ENCODE measurements at regions not wholly inside any gene's neighbourhood (a gene's known extent, or its start where the extent isn't known, plus 50 kb on each side); places are given as distances from the start of the nearest gene placed in this dataset.
"Not testable (repeated sequence)": the region's sequence is repeated elsewhere in the genome, so short reads cannot be mapped to it uniquely, and the experiment has no call there.

DNA sequence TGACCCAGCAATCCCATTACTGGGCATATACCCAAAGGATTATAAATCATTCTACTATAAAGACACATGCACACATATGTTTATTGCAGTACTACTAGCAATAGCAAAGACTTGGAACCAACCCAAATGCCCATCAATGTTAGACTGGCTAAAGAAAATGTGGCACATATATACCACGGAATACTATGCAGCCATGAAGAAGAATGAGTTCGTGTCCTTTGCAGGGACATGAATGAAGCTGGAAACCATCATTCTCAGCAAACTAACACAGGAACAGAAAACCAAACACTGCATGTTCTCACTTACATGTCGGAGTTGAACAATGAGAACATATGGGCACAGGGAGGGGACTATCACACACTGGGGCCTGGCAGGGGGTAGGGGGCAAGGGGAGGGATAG lies 183.0 kb downstream of the HACE1 start:
- peaks cover 25% of the 10 kb centered on the region for H3K9me3 Mint-ChIP-seq
- H3K36me3 Mint-ChIP-seq; CTCF ChIA-PET; H3K27ac Mint-ChIP-seq; H3K4me1 Mint-ChIP-seq (ENCODE audit: low read depth); DNase-seq; H3K4me3 Mint-ChIP-seq; intact Hi-C loops (cut with micrococcal nuclease); H3K27me3 Mint-ChIP-seq; POLR2A ChIA-PET: not testable (repeated sequence)

DNA sequence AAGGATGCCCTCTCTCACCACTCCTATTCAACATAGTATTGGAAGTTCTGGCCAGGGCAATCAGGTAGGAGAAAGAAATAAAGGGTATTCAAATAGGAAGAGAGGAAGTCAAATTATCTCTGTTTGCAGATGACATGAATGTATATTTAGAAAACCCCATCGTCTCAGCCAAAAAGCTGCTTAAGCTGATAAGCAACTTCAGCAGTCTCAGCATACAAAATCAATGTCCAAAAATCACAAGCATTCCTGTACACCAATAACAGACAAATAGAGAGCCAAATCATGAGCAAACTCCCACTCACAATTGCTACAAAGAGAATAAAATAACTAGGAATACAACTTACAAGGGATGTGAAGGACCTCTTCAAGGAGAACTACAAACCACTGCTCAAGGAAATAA lies 184.6 kb downstream of the HACE1 start:
- H3K36me3 Mint-ChIP-seq; POLR2A ChIA-PET; H3K4me1 Mint-ChIP-seq (ENCODE audit: low read depth); H3K27ac Mint-ChIP-seq; H3K27me3 Mint-ChIP-seq; intact Hi-C loops (cut with micrococcal nuclease); DNase-seq; CTCF ChIA-PET; H3K4me3 Mint-ChIP-seq: not testable (repeated sequence)
- peaks cover 25% of the 10 kb centered on the region for H3K9me3 Mint-ChIP-seq

- peaks cover 25% of the 10 kb centered on the region for H3K9me3 Mint-ChIP-seq
- H3K27me3 Mint-ChIP-seq; H3K27ac Mint-ChIP-seq; CTCF ChIA-PET; H3K4me1 Mint-ChIP-seq (ENCODE audit: low read depth); H3K4me3 Mint-ChIP-seq; POLR2A ChIA-PET; intact Hi-C loops (cut with micrococcal nuclease); DNase-seq; H3K36me3 Mint-ChIP-seq: not testable (repeated sequence)
Measured at GRCh38 chr6:104673078-104673477, 186.6 kb downstream of the HACE1 start.

DNA sequence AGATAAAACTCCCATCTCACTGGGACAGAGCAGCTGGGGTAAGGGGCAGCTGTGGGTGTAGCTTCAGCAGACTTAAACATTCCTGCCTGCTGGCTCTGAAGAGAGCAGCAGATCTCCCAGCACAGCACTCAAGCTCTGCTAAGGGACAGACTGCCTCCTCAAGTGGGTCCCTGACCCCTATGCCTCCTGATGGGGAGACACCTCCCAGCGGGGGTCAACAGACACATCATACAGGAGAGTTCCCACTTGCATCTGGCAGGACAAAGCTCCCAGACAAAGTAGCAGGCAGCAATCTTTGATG lies 188.2 kb downstream of the HACE1 start:
- CTCF ChIA-PET; H3K27ac Mint-ChIP-seq; H3K4me1 Mint-ChIP-seq (ENCODE audit: low read depth); H3K36me3 Mint-ChIP-seq; DNase-seq; POLR2A ChIA-PET; H3K27me3 Mint-ChIP-seq; intact Hi-C loops (cut with micrococcal nuclease); H3K4me3 Mint-ChIP-seq: not testable (repeated sequence)
- peaks cover 25% of the 10 kb centered on the region for H3K9me3 Mint-ChIP-seq

GRCh38 chr6:104670834-104671590 lies 188.7 kb downstream of the HACE1 start:
- CTCF ChIA-PET; H3K4me3 Mint-ChIP-seq; intact Hi-C loops (cut with micrococcal nuclease); H3K4me1 Mint-ChIP-seq (ENCODE audit: low read depth); POLR2A ChIA-PET; H3K27ac Mint-ChIP-seq; H3K27me3 Mint-ChIP-seq; H3K36me3 Mint-ChIP-seq; DNase-seq: not testable (repeated sequence)
- peaks cover 24% of the 10 kb centered on the region for H3K9me3 Mint-ChIP-seq

DNA sequence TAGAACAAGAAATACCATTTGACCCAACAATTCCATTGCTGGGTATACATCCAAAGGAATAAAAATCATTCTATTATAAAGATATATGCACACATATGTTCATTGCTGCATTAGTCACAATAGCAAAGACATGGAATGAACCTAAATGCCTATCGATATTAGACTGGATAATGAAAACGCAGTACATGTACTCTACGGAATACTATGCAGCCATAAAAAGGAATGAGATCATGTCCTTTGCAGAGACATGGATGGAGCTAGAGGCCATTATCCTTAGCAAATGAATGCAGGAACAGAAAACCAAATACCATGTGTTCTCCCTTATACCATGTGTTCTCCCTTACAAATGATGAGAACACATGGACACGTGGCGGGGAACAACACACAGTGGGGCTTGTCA lies 190.2 kb downstream of the HACE1 start:
- Mint-ChIP-seq H3K27ac (no peak overlapping the region), H3K27me3 (no peaks in the 10 kb centered on the region), H3K4me1 (ENCODE audit: low read depth) (no peaks in the 10 kb centered on the region), H3K9me3 (peaks cover 18% of the 10 kb centered on the region), H3K4me3 (no peak overlapping the region), H3K36me3 (peaks cover 7% of the 10 kb centered on the region)
- no peak for DNase-seq
- POLR2A ChIA-PET, result no interaction called here
- intact Hi-C loops (cut with micrococcal nuclease), result no loop called here
- CTCF ChIA-PET, result no interaction called here

DNA sequence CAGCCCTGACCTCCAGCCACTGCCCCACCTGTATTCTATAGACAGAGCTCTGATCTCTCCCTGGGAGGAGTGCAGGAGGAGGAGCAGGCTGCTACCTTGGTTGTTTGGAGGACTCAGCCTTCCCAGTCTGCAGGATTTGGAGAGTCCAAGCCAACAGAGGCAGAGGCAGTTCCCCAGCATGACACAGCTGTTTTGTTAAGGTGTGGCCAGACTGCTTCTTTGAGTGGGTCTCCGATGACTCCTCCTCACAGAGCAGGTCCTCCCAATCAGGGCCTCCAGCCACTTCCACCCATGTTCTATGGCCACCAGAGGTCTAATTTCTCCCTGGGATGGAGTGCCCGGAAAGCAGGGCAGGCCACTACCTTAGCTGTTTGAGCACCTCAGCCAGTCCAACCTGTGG lies 203.5 kb downstream of the HACE1 start:
- intact Hi-C loops (cut with micrococcal nuclease), result no loop called here
- H3K4me3 Mint-ChIP-seq, result no peak overlapping the region
- POLR2A ChIA-PET, result no interaction called here

DNA sequence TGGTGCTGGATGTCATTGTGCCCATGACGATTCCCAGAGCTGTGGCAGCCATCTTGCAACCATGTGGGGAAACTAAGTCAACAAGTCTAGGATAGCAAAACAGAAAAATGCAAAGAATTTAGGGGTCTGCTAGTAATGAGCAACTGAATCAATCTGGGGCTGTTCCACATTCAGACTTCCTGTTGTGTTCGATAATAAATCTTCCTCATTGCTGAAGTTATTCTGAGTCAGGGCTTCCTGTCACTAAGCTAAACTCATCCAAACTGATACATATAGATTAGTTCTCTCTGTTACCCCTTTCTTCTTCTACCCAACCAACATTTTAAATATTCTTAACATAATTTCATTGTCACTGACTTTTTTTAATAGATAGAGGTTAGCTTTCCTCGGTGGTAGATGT lies 205.9 kb downstream of the HACE1 start:
- ChIA-PET CTCF (no interaction called here), POLR2A (no interaction called here)
- H3K27ac Mint-ChIP-seq, result no peak overlapping the region
- H3K27me3 Mint-ChIP-seq, result peaks cover 4% of the 10 kb centered on the region
- no peaks in the 10 kb centered on the region for H3K36me3 Mint-ChIP-seq
- no peak for DNase-seq
- H3K4me3 Mint-ChIP-seq, result no peak overlapping the region
- intact Hi-C loops (cut with micrococcal nuclease), result no loop called here
- H3K4me1 Mint-ChIP-seq (ENCODE audit: low read depth), result no peaks in the 10 kb centered on the region
- H3K9me3 Mint-ChIP-seq, result peaks cover 3% of the 10 kb centered on the region

More for the DNA sequence above, 203.5 kb downstream of the HACE1 start:
- Mint-ChIP-seq H3K9me3 (peaks cover 3% of the 10 kb centered on the region), H3K27ac (no peak overlapping the region), H3K4me1 (ENCODE audit: low read depth) (no peaks in the 10 kb centered on the region), H3K36me3 (no peaks in the 10 kb centered on the region), H3K27me3 (peaks cover 5% of the 10 kb centered on the region)
- no peak for DNase-seq
- CTCF ChIA-PET, result no interaction called here

- no peak for DNase-seq
- no peaks in the 10 kb centered on the region for H3K36me3 Mint-ChIP-seq
- CTCF ChIA-PET, result no interaction called here
- no peak overlapping the region for H3K27ac Mint-ChIP-seq
- peaks cover 5% of the 10 kb centered on the region for H3K27me3 Mint-ChIP-seq
- no peak overlapping the region for H3K4me3 Mint-ChIP-seq
- H3K9me3 Mint-ChIP-seq, result no peaks in the 10 kb centered on the region
- H3K4me1 Mint-ChIP-seq (ENCODE audit: low read depth), result no peaks in the 10 kb centered on the region
- POLR2A ChIA-PET, result no interaction called here
- intact Hi-C loops (cut with micrococcal nuclease), result no loop called here
Measured at GRCh38 chr6:104648347-104648746, 211.4 kb downstream of the HACE1 start.

DNA sequence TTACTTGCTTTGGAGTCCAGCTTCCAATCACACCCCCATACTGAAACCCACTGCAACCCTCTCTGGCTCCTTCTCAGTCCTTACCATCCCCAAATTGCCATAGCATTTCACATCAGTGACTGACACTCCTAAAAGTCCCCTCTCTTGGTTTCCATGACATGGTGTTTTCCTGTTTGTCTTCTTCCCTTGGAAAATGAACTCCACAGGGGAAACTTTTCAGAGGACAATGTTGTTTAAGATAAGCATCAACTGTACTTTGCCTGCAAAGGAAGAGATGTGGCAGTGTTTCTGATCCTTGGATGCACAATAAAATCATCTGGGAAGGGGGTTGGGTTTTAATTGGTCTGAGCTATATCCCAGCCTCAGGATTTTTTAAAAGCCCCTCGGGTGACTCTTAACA lies 214.9 kb downstream of the HACE1 start:
- Mint-ChIP-seq H3K27ac (no peak overlapping the region), H3K4me3 (no peak overlapping the region), H3K4me1 (ENCODE audit: low read depth) (no peaks in the 10 kb centered on the region), H3K36me3 (no peaks in the 10 kb centered on the region), H3K9me3 (no peaks in the 10 kb centered on the region), H3K27me3 (peaks cover 5% of the 10 kb centered on the region)
- no peak for DNase-seq
- intact Hi-C loops (cut with micrococcal nuclease), result no loop called here
- POLR2A ChIA-PET, result no interaction called here
- CTCF ChIA-PET, result no interaction called here

DNA sequence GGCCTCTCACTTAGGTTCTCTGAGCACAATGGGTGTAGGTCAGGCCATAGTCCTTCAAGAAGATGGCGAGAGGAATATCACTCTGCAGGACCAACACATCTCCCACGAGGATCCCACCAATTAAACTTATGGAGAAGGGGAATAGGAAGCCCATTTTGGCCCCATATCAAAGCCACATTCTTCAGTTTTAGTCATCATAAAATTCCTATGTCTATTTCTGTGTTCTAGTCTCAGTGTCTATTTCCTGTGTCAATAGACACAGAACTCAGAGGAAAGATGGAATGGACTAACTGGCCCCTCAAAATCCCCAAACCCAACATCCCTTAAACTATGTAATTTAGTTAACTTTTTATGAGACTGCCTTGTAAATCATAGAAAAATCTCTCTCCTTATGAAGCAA lies 216.8 kb downstream of the HACE1 start:
- H3K36me3 Mint-ChIP-seq, result no peaks in the 10 kb centered on the region
- intact Hi-C loops (cut with micrococcal nuclease), result no loop called here
- H3K4me3 Mint-ChIP-seq, result no peak overlapping the region
- no peaks in the 10 kb centered on the region for H3K4me1 Mint-ChIP-seq (ENCODE audit: low read depth)
- no peak for DNase-seq
- CTCF ChIA-PET, result no interaction called here
- POLR2A ChIA-PET, result no interaction called here
- peaks cover 3% of the 10 kb centered on the region for H3K27me3 Mint-ChIP-seq
- H3K9me3 Mint-ChIP-seq, result no peaks in the 10 kb centered on the region
- H3K27ac Mint-ChIP-seq, result no peak overlapping the region

GRCh38 chr6:104640761-104641160 lies 219.0 kb downstream of the HACE1 start:
- no peak overlapping the region for H3K4me3 Mint-ChIP-seq
- H3K27me3 Mint-ChIP-seq, result no peaks in the 10 kb centered on the region
- DNase-seq, result no peak
- CTCF ChIA-PET, result no interaction called here
- H3K27ac Mint-ChIP-seq, result no peak overlapping the region
- no peaks in the 10 kb centered on the region for H3K36me3 Mint-ChIP-seq
- H3K4me1 Mint-ChIP-seq (ENCODE audit: low read depth), result no peaks in the 10 kb centered on the region
- POLR2A ChIA-PET, result no interaction called here
- H3K9me3 Mint-ChIP-seq, result no peaks in the 10 kb centered on the region
- intact Hi-C loops (cut with micrococcal nuclease), result no loop called here

GRCh38 chr6:104640150-104640700 lies 219.5 kb downstream of the HACE1 start:
- intact Hi-C loops (cut with micrococcal nuclease), result no loop called here
- Mint-ChIP-seq H3K4me3 (no peak overlapping the region), H3K27ac (no peak overlapping the region), H3K36me3 (no peaks in the 10 kb centered on the region), H3K4me1 (ENCODE audit: low read depth) (no peaks in the 10 kb centered on the region), H3K27me3 (no peaks in the 10 kb centered on the region), H3K9me3 (no peaks in the 10 kb centered on the region)
- ChIA-PET POLR2A (no interaction called here), CTCF (no interaction called here)
- no peak for DNase-seq
